ENCODE measurements at regions not wholly inside any gene's neighbourhood (a gene's known extent, or its start where the extent isn't known, plus 50 kb on each side); places are given as distances from the start of the nearest gene placed in this dataset.

GRCh38 chr17:53168413-53168812 lies 654.3 kb upstream of the KIF2B start:
- DNase-seq (ENCODE audit: low read depth) = no peak
- TF ChIP-seq CTCF (conservative IDR thresholded peaks at IDR 0.05; ENCODE audit: control insufficient read depth, insufficient read depth, low read depth, low read length) = no peak
- no peak overlapping the region for H3K4me3 ChIP-seq (ENCODE audit: control insufficient read depth, low read depth, low read length)

GRCh38 chr17:53166731-53167130 lies 656.0 kb upstream of the KIF2B start:
- DNase-seq (ENCODE audit: low read depth) = no peak
- TF ChIP-seq CTCF (conservative IDR thresholded peaks at IDR 0.05; ENCODE audit: control insufficient read depth, insufficient read depth, low read depth, low read length) = no peak
- H3K4me3 ChIP-seq (ENCODE audit: control insufficient read depth, low read depth, low read length) = no peak overlapping the region

- no peak overlapping the region for H3K4me3 ChIP-seq (ENCODE audit: control insufficient read depth, low read depth, low read length)
- no peak for TF ChIP-seq CTCF (conservative IDR thresholded peaks at IDR 0.05; ENCODE audit: control insufficient read depth, insufficient read depth, low read depth, low read length)
- no peak for DNase-seq (ENCODE audit: low read depth)
Measured at GRCh38 chr17:53150101-53150698, 672.5 kb upstream of the KIF2B start.

GRCh38 chr17:53149316-53149715 lies 673.4 kb upstream of the KIF2B start:
- no peak overlapping the region for H3K4me3 ChIP-seq (ENCODE audit: control insufficient read depth, low read depth, low read length)
- DNase-seq (ENCODE audit: low read depth) = no peak
- TF ChIP-seq CTCF (conservative IDR thresholded peaks at IDR 0.05; ENCODE audit: control insufficient read depth, insufficient read depth, low read depth, low read length) = no peak

GRCh38 chr17:53148058-53148457 lies 674.7 kb upstream of the KIF2B start:
- no peak for DNase-seq (ENCODE audit: low read depth)

DNA sequence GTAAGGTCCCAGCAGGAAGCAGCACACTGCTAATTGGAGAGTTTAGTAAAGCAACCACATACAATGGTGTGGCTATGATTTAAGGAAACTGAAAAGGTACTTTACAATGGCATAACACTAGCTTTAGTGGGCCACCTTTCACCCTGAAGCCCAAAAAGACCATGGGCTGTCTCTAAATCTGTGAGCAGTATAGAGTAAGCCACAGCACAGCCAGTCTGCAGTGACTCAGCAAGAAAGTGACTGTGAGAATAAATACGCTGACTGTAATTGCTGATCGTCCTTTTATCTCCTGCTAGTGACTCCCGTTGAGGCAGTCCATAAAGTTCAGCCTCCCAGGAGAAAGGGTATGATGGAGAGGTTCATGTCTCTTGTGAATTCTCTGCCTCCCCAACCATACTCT lies 679.8 kb upstream of the KIF2B start:
- H3K4me3 ChIP-seq (ENCODE audit: control insufficient read depth, low read depth, low read length) = no peak overlapping the region
- no peak for DNase-seq (ENCODE audit: low read depth)
- TF ChIP-seq CTCF (conservative IDR thresholded peaks at IDR 0.05; ENCODE audit: control insufficient read depth, insufficient read depth, low read depth, low read length) = no peak

More at GRCh38 chr17:53148058-53148457, 674.7 kb upstream of the KIF2B start:
- H3K4me3 ChIP-seq (ENCODE audit: control insufficient read depth, low read depth, low read length) = no peak overlapping the region
- TF ChIP-seq CTCF (conservative IDR thresholded peaks at IDR 0.05; ENCODE audit: control insufficient read depth, insufficient read depth, low read depth, low read length) = no peak

DNA sequence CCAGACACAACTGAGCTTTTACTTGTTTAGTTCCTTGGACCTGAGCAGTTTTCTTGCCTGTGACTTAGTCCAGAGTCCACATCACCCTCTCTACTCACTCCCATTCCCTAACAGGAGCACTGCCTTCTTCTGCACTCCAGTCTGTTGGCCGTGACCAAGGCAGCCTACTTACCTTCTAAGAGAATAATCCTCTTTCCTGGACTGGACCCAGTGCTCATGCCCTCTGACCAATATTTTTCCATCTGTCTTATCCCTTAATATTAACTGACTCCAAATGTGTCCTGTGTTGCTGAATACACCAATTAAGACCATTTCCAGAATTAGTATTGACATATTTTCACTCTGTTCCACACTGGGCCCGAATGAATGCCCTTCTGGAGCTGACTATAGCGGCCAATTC lies 681.0 kb upstream of the KIF2B start:
- no peak overlapping the region for H3K4me3 ChIP-seq (ENCODE audit: control insufficient read depth, low read depth, low read length)
- no peak for DNase-seq (ENCODE audit: low read depth)
- no peak for TF ChIP-seq CTCF (conservative IDR thresholded peaks at IDR 0.05; ENCODE audit: control insufficient read depth, insufficient read depth, low read depth, low read length)
